ENCODE measurements at regions not wholly inside any gene's neighbourhood (a gene's known extent, or its start where the extent isn't known, plus 50 kb on each side); places are given as distances from the start of the nearest gene placed in this dataset.

- TF ChIP-seq CTCF (IDR thresholded peaks at IDR 0.05) (no peak), POLR2A (IDR thresholded peaks at IDR 0.05) (no peak), POLR2AphosphoS5 (IDR thresholded peaks at IDR 0.05) (no peak), EP300 (IDR thresholded peaks at IDR 0.05) (no peak)
Observed at GRCh38 chr10:126849646-126850045, 55.6 kb upstream of the DOCK1 start.
